HG03457 (cell line): ENCODE measurements at regions not wholly inside any gene's neighbourhood (a gene's known extent, or its start where the extent isn't known, plus 50 kb on each side); places are given as distances from the start of the nearest gene placed in this dataset.
"Not testable (repeated sequence)": the region's sequence is repeated elsewhere in the genome, so short reads cannot be mapped to it uniquely, and the experiment has no call there.

Experiments used
- ATAC-seq: cut with Tn5 transposase; IDR thresholded peaks from one replicate; pipeline ENCODE4 v1.9.1; 2021; ENCODE audit warnings: moderate number of reproducible peaks; ENCODE audit not compliant: unreplicated experiment

- no peak for ATAC-seq
These were observed 124.6 kb upstream of the IVNS1ABP start for GRCh38 chr1:185441605-185442004.

GRCh38 chr1:185440877-185441276 is 123.8 kb upstream of the IVNS1ABP start:
- ATAC-seq: no peak

GRCh38 chr1:185439727-185440415 is 122.8 kb upstream of the IVNS1ABP start:
- ATAC-seq: peak; percentile 60

GRCh38 chr1:185438936-185439335 is 121.9 kb upstream of the IVNS1ABP start:
- ATAC-seq: no peak

- no peak for ATAC-seq
These were observed 118.8 kb upstream of the IVNS1ABP start for GRCh38 chr1:185435696-185436379.

GRCh38 chr1:185434721-185435120 is 117.7 kb upstream of the IVNS1ABP start:
- ATAC-seq: no peak

- ATAC-seq: no peak
These were observed 116.6 kb upstream of the IVNS1ABP start for GRCh38 chr1:185433667-185434066.

- ATAC-seq: no peak
These were observed 115.9 kb upstream of the IVNS1ABP start for GRCh38 chr1:185432948-185433347.

- no peak for ATAC-seq
These were observed 114.6 kb upstream of the IVNS1ABP start for GRCh38 chr1:185431612-185432011.

GRCh38 chr1:185429668-185430067 is 112.6 kb upstream of the IVNS1ABP start:
- not testable (repeated sequence) for ATAC-seq

GRCh38 chr1:185427776-185428175 is 110.7 kb upstream of the IVNS1ABP start:
- no peak for ATAC-seq

- ATAC-seq: no peak
These were observed 110.2 kb upstream of the IVNS1ABP start for GRCh38 chr1:185427264-185427663.

GRCh38 chr1:185426848-185427247 is 109.8 kb upstream of the IVNS1ABP start:
- no peak for ATAC-seq

GRCh38 chr1:185425163-185425562 is 108.1 kb upstream of the IVNS1ABP start:
- no peak for ATAC-seq

- no peak for ATAC-seq
These were observed 104.6 kb upstream of the IVNS1ABP start for GRCh38 chr1:185421485-185422107.

GRCh38 chr1:185420588-185421081 is 103.6 kb upstream of the IVNS1ABP start:
- ATAC-seq: no peak

GRCh38 chr1:185419718-185420117 is 102.7 kb upstream of the IVNS1ABP start:
- ATAC-seq: no peak

GRCh38 chr1:185418472-185418871 is 101.4 kb upstream of the IVNS1ABP start:
- ATAC-seq: no peak

GRCh38 chr1:185412385-185413087 is 95.5 kb upstream of the IVNS1ABP start:
- ATAC-seq: no peak

GRCh38 chr1:185409763-185410528 is 92.9 kb upstream of the IVNS1ABP start:
- no peak for ATAC-seq

GRCh38 chr1:185409345-185409744 is 92.3 kb upstream of the IVNS1ABP start:
- ATAC-seq: no peak
